Pancreas (tissue), 10 donors: ENCODE measurements at regions not wholly inside any gene's neighbourhood (a gene's known extent, or its start where the extent isn't known, plus 50 kb on each side); places are given as distances from the start of the nearest gene placed in this dataset.

Source experiments
- ATAC-seq, 4 donors: fragments of 200-7000 bp; cut with Tn5 transposase; one replicate each; pipeline versions ENCODE4 v1.8.0 to v1.9.1; 2020; ENCODE audit warnings: mild to moderate bottlenecking in 4 of 4, moderate library complexity in 4 of 4
- DNase-seq, 6 donors: peaks; one replicate each; pipeline ENCODE4 v3.0.0-alpha.2; 2020
- FAIRE-seq: peaks from 2 replicates; lab custom pipeline; 2012; peaks lifted over from hg19 to GRCh38; lab: Jason Lieb, UNC
- H3K27ac ChIP-seq, 4 donors: fragments of 200-600 bp; sonication (generic); 1 replicate in 3 of 4; 2 replicates in 1 of 4; pipeline versions ENCODE4 v1.5.0 to v1.8.0; 2020
- H3K27me3 ChIP-seq, 4 donors: fragments of 200-600 bp; one replicate each; pipeline ENCODE4 v1.8.0; 2021
- H3K36me3 ChIP-seq, 3 donors: fragments of 200-600 bp; sonication (generic) in 1 of 3; one replicate each; pipeline versions ENCODE4 v1.5.0 to v1.8.0; 2020 to 2021
- H3K4me1 ChIP-seq, 3 donors: fragments of 200-600 bp; one replicate each; pipeline ENCODE4 v1.8.0; 2021
- H3K4me3 ChIP-seq, 4 donors: fragments of 200-600 bp; sonication (generic) in 2 of 4; one replicate each; pipeline versions ENCODE4 v1.5.0 to v1.8.0; 2020 to 2021
- H3K9me3 ChIP-seq, 4 donors: fragments of 200-600 bp; one replicate each; pipeline ENCODE4 v1.8.0; 2021
- WGBS, 2 donors: extraction: QIAGEN DNeasy Blood & Tissue Kit; methylation state at CpG; one replicate each; pipeline ENCODE4 v1.1.7; 2013; 5-methylcytosine and 5-hydroxymethylcytosine counted together
- intact Hi-C, 3 donors: fragments of 100-400 bp; cut with DNase I; formaldehyde crosslinking; loops; one replicate each; pipeline versions ENCODE4 v1.11.1 to v1.14.2; 2022
- TF ChIP-seq, protein P1 (sequence below), 4 donors: fragments of 200-600 bp; sonication (generic) in 3 of 4; IDR thresholded peaks; one replicate each; pipeline versions ENCODE4 v1.5.0 to v1.8.0; 2021; ENCODE audit warnings: antibody characterized with exemption in 4 of 4
- donor health status: healthy with polysubstance abuse.
- donor health status: DM: no; HTN: no; CAD: no; lungs with moderate emphysema.
- donor health status: DM: no; HTN: no; CAD: no.
- donor health status: control.
- donor health status: control.
- donor health status: Bipolar disorder and iron deficiency.
- donor health status: DM: yes; HTN: yes; CAD: no.
- donor health status: DM: no; HTN: no; CAD: no.
- donor health status: DM: no; HTN: no; CAD: no.
- donor health status: DM: yes; HTN: yes; CAD: no.

DNA sequence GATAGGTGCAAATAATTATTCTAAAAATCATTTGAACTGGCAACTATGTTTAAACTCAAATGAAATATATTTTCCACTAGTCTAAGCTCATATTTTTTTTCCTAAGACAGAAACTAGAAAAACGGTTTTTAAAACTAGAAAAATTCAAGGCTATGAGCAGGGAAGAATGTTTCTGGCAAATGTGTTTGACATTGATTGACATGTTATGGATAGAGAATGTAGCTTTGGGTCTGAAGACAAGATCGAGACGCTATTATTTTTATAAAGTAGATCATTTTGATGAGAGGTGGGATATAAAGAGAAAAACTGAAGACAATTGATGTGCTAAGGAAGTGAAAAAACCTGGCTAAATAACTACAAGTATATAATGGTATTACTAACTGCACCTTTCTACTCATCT lies 415.2 kb downstream of the GABRB3 start:
- no peak for FAIRE-seq
- intact Hi-C loops = no loop called here

DNA sequence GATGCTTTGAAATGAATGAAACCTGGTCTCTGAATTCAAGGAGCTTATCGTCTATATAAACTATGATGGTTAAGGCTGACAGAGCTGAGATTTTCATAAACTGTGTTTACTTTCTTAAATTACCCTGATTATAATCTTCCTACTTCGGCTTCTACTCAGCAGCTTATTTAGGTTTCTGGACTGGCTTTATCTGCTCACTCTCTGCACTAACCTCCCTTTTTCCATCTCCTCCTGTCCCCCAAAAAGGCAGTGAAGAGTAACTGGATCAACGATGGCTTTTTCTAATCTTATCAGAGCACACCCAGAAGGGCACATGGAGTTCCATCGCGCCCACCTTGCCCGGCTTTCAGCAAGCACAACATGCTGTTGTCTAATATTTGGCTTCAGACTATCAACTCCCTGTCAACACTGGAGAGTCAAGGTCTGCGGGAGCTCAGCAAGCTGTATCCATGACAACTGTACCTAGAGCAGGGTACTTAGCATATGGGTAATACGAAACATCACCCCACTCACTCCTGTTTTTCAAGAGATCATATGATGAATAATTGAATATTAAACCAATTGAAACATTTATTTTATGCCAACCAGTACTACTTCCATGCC lies 417.3 kb downstream of the GABRB3 start:
- no peak overlapping the region for H3K27ac ChIP-seq
- no peaks in the 10 kb centered on the region for H3K9me3 ChIP-seq
- ATAC-seq (no peak), DNase-seq (no peak), FAIRE-seq (no peak)
- no peaks in the 10 kb centered on the region for H3K36me3 ChIP-seq
- no peak overlapping the region for H3K4me3 ChIP-seq
- TF ChIP-seq, protein P1, sequence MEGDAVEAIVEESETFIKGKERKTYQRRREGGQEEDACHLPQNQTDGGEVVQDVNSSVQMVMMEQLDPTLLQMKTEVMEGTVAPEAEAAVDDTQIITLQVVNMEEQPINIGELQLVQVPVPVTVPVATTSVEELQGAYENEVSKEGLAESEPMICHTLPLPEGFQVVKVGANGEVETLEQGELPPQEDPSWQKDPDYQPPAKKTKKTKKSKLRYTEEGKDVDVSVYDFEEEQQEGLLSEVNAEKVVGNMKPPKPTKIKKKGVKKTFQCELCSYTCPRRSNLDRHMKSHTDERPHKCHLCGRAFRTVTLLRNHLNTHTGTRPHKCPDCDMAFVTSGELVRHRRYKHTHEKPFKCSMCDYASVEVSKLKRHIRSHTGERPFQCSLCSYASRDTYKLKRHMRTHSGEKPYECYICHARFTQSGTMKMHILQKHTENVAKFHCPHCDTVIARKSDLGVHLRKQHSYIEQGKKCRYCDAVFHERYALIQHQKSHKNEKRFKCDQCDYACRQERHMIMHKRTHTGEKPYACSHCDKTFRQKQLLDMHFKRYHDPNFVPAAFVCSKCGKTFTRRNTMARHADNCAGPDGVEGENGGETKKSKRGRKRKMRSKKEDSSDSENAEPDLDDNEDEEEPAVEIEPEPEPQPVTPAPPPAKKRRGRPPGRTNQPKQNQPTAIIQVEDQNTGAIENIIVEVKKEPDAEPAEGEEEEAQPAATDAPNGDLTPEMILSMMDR (IDR thresholded peaks at IDR 0.05) = no peak
- no peaks in the 10 kb centered on the region for H3K4me1 ChIP-seq
- intact Hi-C loops = no loop called here
- no peaks in the 10 kb centered on the region for H3K27me3 ChIP-seq
- 14 to 16% methylated on average over 8 of the region's 8 CpGs for WGBS, 2 donors

More for the DNA sequence above, 415.2 kb downstream of the GABRB3 start:
- H3K4me3 ChIP-seq = no peak overlapping the region
- no peaks in the 10 kb centered on the region for H3K36me3 ChIP-seq
- DNase-seq = no peak
- H3K4me1 ChIP-seq = no peaks in the 10 kb centered on the region
- TF ChIP-seq, protein P1 (IDR thresholded peaks at IDR 0.05) = no peak
- H3K27me3 ChIP-seq = no peaks in the 10 kb centered on the region
- no peak for ATAC-seq
- no peaks in the 10 kb centered on the region for H3K9me3 ChIP-seq
- 51 to 60% methylated on average over 3 of the region's 3 CpGs for WGBS, 2 donors
- no peak overlapping the region for H3K27ac ChIP-seq

DNA sequence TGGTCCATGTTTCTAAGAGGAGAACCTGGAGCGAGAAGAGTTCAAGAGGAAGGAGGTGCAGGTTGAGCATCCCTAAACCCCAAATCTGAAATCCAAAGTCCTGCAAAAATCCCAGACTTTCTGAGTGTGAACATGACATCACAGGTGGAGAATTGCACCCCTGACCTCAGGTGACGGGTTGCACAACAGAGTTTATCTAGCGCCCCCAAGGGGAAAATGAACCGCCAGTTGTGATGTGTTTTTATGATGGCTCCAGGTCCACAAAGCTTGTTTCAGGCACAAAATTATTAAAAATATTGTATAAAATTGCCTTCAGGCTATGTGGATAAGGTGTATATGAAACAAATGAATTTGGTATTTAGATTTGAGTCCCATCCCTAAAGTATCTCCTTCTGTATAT lies 420.0 kb downstream of the GABRB3 start:
- H3K27me3 ChIP-seq = peaks cover 0 to 5% (median 0%) of the 10 kb centered on the region in 4 donors
- 59 to 74% methylated on average over 4 of the region's 4 CpGs for WGBS, 2 donors
- FAIRE-seq (no peak), ATAC-seq (no peak), DNase-seq (no peak)
- intact Hi-C loops = no loop called here
- TF ChIP-seq, protein P1 (IDR thresholded peaks at IDR 0.05) = no peak
- no peaks in the 10 kb centered on the region for H3K9me3 ChIP-seq
- H3K27ac ChIP-seq = no peak overlapping the region
- no peaks in the 10 kb centered on the region for H3K36me3 ChIP-seq
- H3K4me1 ChIP-seq = no peaks in the 10 kb centered on the region
- H3K4me3 ChIP-seq = no peak overlapping the region

DNA sequence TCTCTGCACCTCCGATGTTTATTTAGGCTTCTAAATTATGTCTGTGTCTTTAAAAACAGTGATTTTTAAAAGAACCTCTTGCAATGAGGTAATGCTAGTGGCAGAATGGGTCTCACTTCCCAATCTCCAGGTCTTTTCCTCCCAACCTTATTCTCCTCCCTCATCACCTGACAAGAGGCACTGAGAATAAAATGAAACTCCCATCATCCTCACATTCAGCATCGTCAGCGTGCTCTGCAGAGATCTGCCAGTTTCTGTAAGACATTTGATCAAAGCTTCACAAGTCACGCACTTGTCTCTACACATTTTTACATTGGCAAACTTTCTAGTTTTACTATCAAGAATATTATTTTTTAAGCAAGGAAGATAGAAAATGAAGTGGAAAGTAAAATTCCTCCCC lies 420.5 kb downstream of the GABRB3 start:
- Histone ChIP-seq H3K27ac (no peak overlapping the region), H3K36me3 (no peaks in the 10 kb centered on the region), H3K9me3 (no peaks in the 10 kb centered on the region), H3K4me3 (no peak overlapping the region), H3K27me3 (peaks cover 0 to 5% (median 0%) of the 10 kb centered on the region in 4 donors), H3K4me1 (no peaks in the 10 kb centered on the region)
- intact Hi-C loops = no loop called here
- TF ChIP-seq, protein P1 (IDR thresholded peaks at IDR 0.05) = no peak
- ATAC-seq (no peak), DNase-seq (no peak), FAIRE-seq (no peak)
- 38 to 45% methylated on average over 4 of the region's 4 CpGs for WGBS, 2 donors

DNA sequence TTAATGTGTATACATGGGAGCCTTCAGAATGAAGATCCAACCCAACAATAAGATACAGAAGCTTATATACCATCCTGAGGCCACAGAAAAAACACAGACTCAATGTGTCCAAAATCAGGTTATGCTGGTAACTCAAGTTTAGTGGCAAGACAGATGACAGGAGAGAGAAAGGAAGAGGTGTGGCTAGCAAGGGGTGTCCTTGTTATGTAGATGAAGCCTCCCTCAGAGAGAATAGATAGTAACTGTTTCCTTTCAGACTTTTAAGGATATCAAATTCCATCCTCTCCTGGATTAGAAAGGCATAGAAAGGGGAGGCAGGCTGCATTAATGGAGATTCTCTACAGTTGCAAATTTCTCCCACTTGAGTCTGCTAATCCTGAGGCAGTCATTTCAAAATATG lies 447.4 kb downstream of the GABRB3 start:
- H3K9me3 ChIP-seq = no peaks in the 10 kb centered on the region
- no peak for DNase-seq
- no peak for ATAC-seq
- FAIRE-seq = no peak
- intact Hi-C loops = no loop called here
- no peaks in the 10 kb centered on the region for H3K36me3 ChIP-seq
- H3K27ac ChIP-seq = no peak overlapping the region
- TF ChIP-seq, protein P1 (IDR thresholded peaks at IDR 0.05) = no peak
- H3K27me3 ChIP-seq = peaks cover 0 to 2% (median 0%) of the 10 kb centered on the region in 4 donors
- no peaks in the 10 kb centered on the region for H3K4me1 ChIP-seq
- H3K4me3 ChIP-seq = no peak overlapping the region
